Right lobe of liver (tissue), 6 donors: ENCODE measurements at regions not wholly inside any gene's neighbourhood (a gene's known extent, or its start where the extent isn't known, plus 50 kb on each side); places are given as distances from the start of the nearest gene placed in this dataset.

Experiments used
- ATAC-seq, 4 donors: fragments of 200-7000 bp; cut with Tn5 transposase; one replicate each; pipeline ENCODE4 v1.9.1; 2020; ENCODE audit warnings: mild to moderate bottlenecking in 4 of 4, moderate library complexity in 4 of 4
- DNase-seq, 3 donors: peaks; one replicate each; pipeline ENCODE4 v3.0.0-alpha.2; 2020
- H3K27ac ChIP-seq, 3 donors: fragments of 200-600 bp; one replicate each; pipeline ENCODE4 v1.8.0; 2022
- H3K27me3 ChIP-seq, 2 donors: fragments of 200-600 bp; one replicate each; pipeline ENCODE4 v1.8.0; 2022
- H3K36me3 ChIP-seq, 4 donors: fragments of 200-600 bp; sonication (generic) in 1 of 4; one replicate each; pipeline versions ENCODE4 v1.5.1 to v1.8.0; 2017 to 2022; ENCODE audit warnings: control low read depth in 1 of 4
- H3K4me1 ChIP-seq, 4 donors: fragments of 200-600 bp; sonication (generic) in 1 of 4; one replicate each; pipeline versions ENCODE4 v1.5.1 to v1.8.0; 2017 to 2022; ENCODE audit warnings: control low read depth in 1 of 4
- H3K4me3 ChIP-seq, 3 donors: fragments of 200-600 bp; one replicate each; pipeline ENCODE4 v1.8.0; 2022
- H3K9me3 ChIP-seq, 4 donors: fragments of 200-600 bp; sonication (generic) in 1 of 4; one replicate each; pipeline versions ENCODE4 v1.5.1 to v1.8.0; 2017 to 2022; ENCODE audit warnings: control low read depth in 1 of 4
- CTCF ChIP-seq, 4 donors: fragments of 200-600 bp in 3 of 4; fragments of 450-650 bp in 1 of 4; IDR thresholded peaks; one replicate each; pipeline versions ENCODE4 v1.5.1 to v1.8.0; 2016 to 2022; ENCODE audit warnings: antibody characterized with exemption in 4 of 4, mild to moderate bottlenecking in 2 of 4
- POLR2A ChIP-seq: fragments of 450-650 bp; IDR thresholded peaks from one replicate; pipeline ENCODE4 v1.6.1; 2017; ENCODE audit warnings: antibody characterized with exemption, mild to moderate bottlenecking
- whole genome bisulfite sequencing: methylation state at CpG from one replicate; pipeline ENCODE4 v1.1.6; 2018; ENCODE audit warnings: low coverage, low lambda C conversion rate; ENCODE audit not compliant: insufficient coverage; ENCODE audit errors: missing lambda C conversion rate; 5-methylcytosine and 5-hydroxymethylcytosine counted together
- intact Hi-C, 2 donors: fragments of 100-400 bp; cut with DNase I; formaldehyde crosslinking; loops; one replicate each; pipeline versions ENCODE4 v1.11.2 to v1.14.1; 2022
- donor health status: DM: no; HTN: yes; CAD: no.
- donor health status: DM: no; HTN: no; CAD: no.
- donor health status: DM: no; HTN: no; CAD: no.
- donor health status: DM: no; HTN: yes; CAD: no.
- donor health status: DM: no; HTN: yes; CAD: no.

- no peaks in the 10 kb centered on the region for H3K9me3 ChIP-seq
- H3K4me3 ChIP-seq, result no peak overlapping the region
- H3K4me1 ChIP-seq, result no peaks in the 10 kb centered on the region
- H3K36me3 ChIP-seq, result no peaks in the 10 kb centered on the region
- TF ChIP-seq CTCF (IDR thresholded peaks at IDR 0.05), result no peak
- TF ChIP-seq POLR2A, result no peak
- ATAC-seq, result no peak
- H3K27me3 ChIP-seq, result no peaks in the 10 kb centered on the region
- no peak overlapping the region for H3K27ac ChIP-seq
- intact Hi-C loops, result no loop called here
- 80% methylated on average over 3 of the region's 3 CpGs for WGBS
- no peak for DNase-seq
These were observed 168.7 kb upstream of the TBCA start for GRCh38 chr5:77944757-77945340.

GRCh38 chr5:77943851-77944250, 167.7 kb upstream of the TBCA start:
- Histone ChIP-seq H3K36me3 (no peaks in the 10 kb centered on the region), H3K9me3 (no peaks in the 10 kb centered on the region), H3K27me3 (no peaks in the 10 kb centered on the region), H3K4me1 (no peaks in the 10 kb centered on the region), H3K27ac (no peak overlapping the region), H3K4me3 (no peak overlapping the region)
- no peak for ATAC-seq
- intact Hi-C loops, result no loop called here
- no peak for TF ChIP-seq POLR2A
- WGBS, result 40% methylated on average over 2 of the region's 2 CpGs
- no peak for DNase-seq

GRCh38 chr5:77942578-77943239, 166.6 kb upstream of the TBCA start:
- intact Hi-C loops, result no loop called here
- TF ChIP-seq POLR2A (no peak), CTCF (IDR thresholded peaks at IDR 0.05) (no peak)
- ATAC-seq (no peak), DNase-seq (no peak)
- Histone ChIP-seq H3K4me3 (no peak overlapping the region), H3K27ac (no peak overlapping the region), H3K4me1 (no peaks in the 10 kb centered on the region), H3K27me3 (no peaks in the 10 kb centered on the region), H3K9me3 (no peaks in the 10 kb centered on the region), H3K36me3 (no peaks in the 10 kb centered on the region)
- WGBS, result 69% methylated on average over 8 of the region's 10 CpGs

- TF ChIP-seq POLR2A, result no peak
- no peak for TF ChIP-seq CTCF (IDR thresholded peaks at IDR 0.05)
- ATAC-seq, result peak; percentile 28 to 66 (median 44)
- intact Hi-C loops, result no loop called here
These were observed 161.1 kb upstream of the TBCA start for GRCh38 chr5:77937015-77937908.

GRCh38 chr5:77936365-77936693, 160.2 kb upstream of the TBCA start:
- Histone ChIP-seq H3K4me3 (no peak overlapping the region), H3K27ac (no peak overlapping the region), H3K9me3 (no peaks in the 10 kb centered on the region), H3K36me3 (no peaks in the 10 kb centered on the region), H3K27me3 (no peaks in the 10 kb centered on the region), H3K4me1 (no peaks in the 10 kb centered on the region)
- DNase-seq, result no peak
- ATAC-seq, result no peak
- 76% methylated on average over 3 of the region's 3 CpGs for WGBS
- TF ChIP-seq CTCF (IDR thresholded peaks at IDR 0.05) (no peak), POLR2A (no peak)
- intact Hi-C loops, result no loop called here

More at GRCh38 chr5:77937015-77937908, 161.1 kb upstream of the TBCA start:
- no peaks in the 10 kb centered on the region for H3K27me3 ChIP-seq
- H3K4me3 ChIP-seq, result no peak overlapping the region
- no peaks in the 10 kb centered on the region for H3K4me1 ChIP-seq
- H3K36me3 ChIP-seq, result no peaks in the 10 kb centered on the region
- DNase-seq, result no peak
- 50% methylated on average over 6 of the region's 6 CpGs for WGBS
- no peak overlapping the region for H3K27ac ChIP-seq
- no peaks in the 10 kb centered on the region for H3K9me3 ChIP-seq
